RWPE2 (cell line): ENCODE measurements at regions not wholly inside any gene's neighbourhood (a gene's known extent, or its start where the extent isn't known, plus 50 kb on each side); places are given as distances from the start of the nearest gene placed in this dataset.

Experiments used
- ATAC-seq: fragments of 200-7000 bp; cut with Tn5 transposase; 3 replicates; pipeline ENCODE4 v1.9.1; 2021; ENCODE audit warnings: low read depth
- DNase-seq: peaks from one replicate; pipeline ENCODE4 v3.0.0-alpha.2; 2020; ENCODE audit warnings: low spot score
- H3K27ac ChIP-seq: fragments of 450-650 bp; 2 replicates; pipeline ENCODE4 v1.5.1; 2017; ENCODE audit warnings: mild to moderate bottlenecking; ENCODE audit not compliant: poor library complexity, severe bottlenecking
- H3K27me3 ChIP-seq: fragments of 250-450 bp; sonication (Bioruptor Pico); 2 replicates; pipeline ENCODE4 v1.5.1; 2021; ENCODE audit warnings: mild to moderate bottlenecking, moderate library complexity; ENCODE audit not compliant: insufficient read depth, poor library complexity, severe bottlenecking
- H3K36me3 ChIP-seq: fragments of 250-450 bp; sonication (Bioruptor Pico); 2 replicates; pipeline ENCODE4 v1.5.1; 2020; ENCODE audit warnings: low read depth, mild to moderate bottlenecking, moderate library complexity
- H3K4me1 ChIP-seq: fragments of 250-450 bp; sonication (Bioruptor Pico); 2 replicates; pipeline ENCODE4 v1.5.1; 2021; ENCODE audit warnings: mild to moderate bottlenecking, moderate library complexity; ENCODE audit not compliant: insufficient read depth, poor library complexity, severe bottlenecking
- H3K4me3 ChIP-seq: fragments of 250-450 bp; sonication (Bioruptor Pico); 2 replicates; pipeline ENCODE4 v1.5.1; 2021; ENCODE audit warnings: mild to moderate bottlenecking, moderate library complexity; ENCODE audit not compliant: severe bottlenecking
- H3K9me3 ChIP-seq: fragments of 250-450 bp; sonication (Bioruptor Pico); 2 replicates; pipeline ENCODE4 v1.5.1; 2021; ENCODE audit warnings: mild to moderate bottlenecking, moderate library complexity; ENCODE audit not compliant: severe bottlenecking
- TF ChIP-seq, protein P1 (sequence below): fragments of 450-650 bp; IDR thresholded peaks from one replicate; pipeline ENCODE4 v1.5.1; 2017; ENCODE audit warnings: mild to moderate bottlenecking, moderate library complexity; ENCODE audit not compliant: poor library complexity, severe bottlenecking

DNA sequence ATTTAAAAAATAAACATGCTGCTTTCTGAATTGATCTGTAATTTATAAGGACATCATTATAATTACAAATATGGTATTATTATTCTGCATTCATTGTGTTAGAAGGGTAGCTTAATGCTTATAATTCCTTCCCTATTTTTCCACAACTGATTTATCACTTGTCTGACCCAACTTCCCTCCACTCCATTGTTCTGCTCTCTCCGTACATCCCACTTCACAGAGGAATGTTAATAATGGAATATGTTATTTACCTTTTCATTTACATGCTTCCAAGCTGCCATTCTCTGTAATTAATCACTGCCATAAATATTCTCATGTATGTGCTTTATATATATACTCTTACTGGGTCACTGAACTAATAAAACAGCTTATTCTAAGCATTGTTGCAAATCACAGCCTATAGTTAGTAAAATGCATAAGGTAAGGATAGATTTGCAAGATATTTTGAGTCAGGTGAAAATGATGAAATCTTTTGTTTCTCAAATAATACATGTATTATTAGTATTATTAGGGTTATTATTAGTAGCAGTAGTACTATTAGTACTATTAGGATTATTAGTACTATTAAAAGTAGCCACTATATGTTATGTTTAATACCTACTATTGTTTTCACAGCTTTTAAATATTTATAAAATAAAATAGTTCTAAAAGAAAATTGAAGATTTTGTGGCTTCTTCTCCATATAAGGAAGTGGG lies 70.6 kb upstream of the NEK7 start:
- Histone ChIP-seq H3K9me3 (no peaks in the 10 kb centered on the region), H3K4me3 (no peak overlapping the region)

DNA sequence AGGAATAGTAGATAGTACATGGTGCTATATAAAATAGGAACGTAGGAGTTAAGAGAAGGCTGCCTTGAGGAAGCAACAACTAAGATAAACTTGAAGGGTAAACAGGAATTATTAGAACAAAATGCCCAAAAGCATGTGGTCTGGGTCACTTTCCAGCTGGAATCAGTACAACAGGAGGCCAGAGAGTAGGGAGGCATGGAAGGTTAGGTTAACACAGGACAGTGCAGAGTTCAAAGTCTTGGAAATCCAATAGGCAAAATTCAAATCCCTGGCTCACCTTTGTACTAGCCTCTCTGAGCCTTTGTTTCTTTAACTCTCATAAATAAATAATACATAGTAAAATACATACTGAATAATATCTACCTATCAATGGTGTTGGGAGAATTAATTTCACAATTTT lies 69.0 kb upstream of the NEK7 start:
- H3K27me3 ChIP-seq: no peaks in the 10 kb centered on the region
- no peak for ATAC-seq
- no peak overlapping the region for H3K27ac ChIP-seq
- H3K4me3 ChIP-seq: no peak overlapping the region
- no peaks in the 10 kb centered on the region for H3K36me3 ChIP-seq
- no peak for DNase-seq
- no peaks in the 10 kb centered on the region for H3K9me3 ChIP-seq
- H3K4me1 ChIP-seq: no peaks in the 10 kb centered on the region
- TF ChIP-seq, protein P1, sequence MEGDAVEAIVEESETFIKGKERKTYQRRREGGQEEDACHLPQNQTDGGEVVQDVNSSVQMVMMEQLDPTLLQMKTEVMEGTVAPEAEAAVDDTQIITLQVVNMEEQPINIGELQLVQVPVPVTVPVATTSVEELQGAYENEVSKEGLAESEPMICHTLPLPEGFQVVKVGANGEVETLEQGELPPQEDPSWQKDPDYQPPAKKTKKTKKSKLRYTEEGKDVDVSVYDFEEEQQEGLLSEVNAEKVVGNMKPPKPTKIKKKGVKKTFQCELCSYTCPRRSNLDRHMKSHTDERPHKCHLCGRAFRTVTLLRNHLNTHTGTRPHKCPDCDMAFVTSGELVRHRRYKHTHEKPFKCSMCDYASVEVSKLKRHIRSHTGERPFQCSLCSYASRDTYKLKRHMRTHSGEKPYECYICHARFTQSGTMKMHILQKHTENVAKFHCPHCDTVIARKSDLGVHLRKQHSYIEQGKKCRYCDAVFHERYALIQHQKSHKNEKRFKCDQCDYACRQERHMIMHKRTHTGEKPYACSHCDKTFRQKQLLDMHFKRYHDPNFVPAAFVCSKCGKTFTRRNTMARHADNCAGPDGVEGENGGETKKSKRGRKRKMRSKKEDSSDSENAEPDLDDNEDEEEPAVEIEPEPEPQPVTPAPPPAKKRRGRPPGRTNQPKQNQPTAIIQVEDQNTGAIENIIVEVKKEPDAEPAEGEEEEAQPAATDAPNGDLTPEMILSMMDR: no peak

More for the DNA sequence above, 70.6 kb upstream of the NEK7 start:
- no peak for ATAC-seq
- Histone ChIP-seq H3K27ac (no peak overlapping the region), H3K4me1 (no peaks in the 10 kb centered on the region), H3K36me3 (no peaks in the 10 kb centered on the region), H3K27me3 (no peaks in the 10 kb centered on the region)
- TF ChIP-seq, protein P1: no peak
- DNase-seq: no peak

DNA sequence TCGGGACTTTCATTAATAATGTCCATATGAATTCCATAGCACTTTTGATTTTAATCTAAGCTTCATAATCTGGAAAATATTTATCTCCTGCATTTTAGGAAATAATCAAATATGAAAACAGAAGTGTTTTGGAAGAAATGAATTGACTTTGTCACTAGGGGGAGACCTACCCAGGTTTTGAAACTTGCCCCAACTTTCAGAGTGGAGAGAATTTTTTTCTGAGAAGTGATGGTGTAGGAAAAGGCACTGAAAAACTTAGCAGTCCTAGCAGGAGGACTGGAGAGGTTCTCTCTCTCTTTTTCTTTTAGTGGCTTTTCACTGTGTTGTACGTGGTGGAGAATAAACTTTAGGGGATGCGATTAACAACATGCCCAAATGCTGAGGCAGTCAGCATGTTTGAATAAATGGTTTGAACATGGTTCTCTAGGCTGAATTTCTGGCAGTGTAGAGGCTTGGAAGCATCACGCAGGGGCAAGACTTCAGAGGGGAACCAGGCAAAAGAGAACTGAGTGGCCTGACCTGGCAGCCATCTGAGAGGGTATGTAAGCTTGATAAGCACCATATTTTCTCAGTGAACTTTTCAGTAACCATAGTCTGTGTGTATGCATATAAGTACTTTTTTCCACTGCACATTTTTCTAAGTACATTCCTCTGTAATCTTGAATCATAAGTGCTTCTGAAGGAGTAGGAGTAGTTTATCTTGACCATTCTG lies 68.3 kb upstream of the NEK7 start:
- no peaks in the 10 kb centered on the region for H3K27me3 ChIP-seq
- no peak overlapping the region for H3K4me3 ChIP-seq
- peak; percentile 57; the same call in 1 of the 3 replicates for ATAC-seq
- TF ChIP-seq, protein P1: peak; percentile 87
- H3K4me1 ChIP-seq: no peaks in the 10 kb centered on the region
- no peaks in the 10 kb centered on the region for H3K36me3 ChIP-seq
- no peak for DNase-seq
- no peak overlapping the region for H3K27ac ChIP-seq
- no peaks in the 10 kb centered on the region for H3K9me3 ChIP-seq

DNA sequence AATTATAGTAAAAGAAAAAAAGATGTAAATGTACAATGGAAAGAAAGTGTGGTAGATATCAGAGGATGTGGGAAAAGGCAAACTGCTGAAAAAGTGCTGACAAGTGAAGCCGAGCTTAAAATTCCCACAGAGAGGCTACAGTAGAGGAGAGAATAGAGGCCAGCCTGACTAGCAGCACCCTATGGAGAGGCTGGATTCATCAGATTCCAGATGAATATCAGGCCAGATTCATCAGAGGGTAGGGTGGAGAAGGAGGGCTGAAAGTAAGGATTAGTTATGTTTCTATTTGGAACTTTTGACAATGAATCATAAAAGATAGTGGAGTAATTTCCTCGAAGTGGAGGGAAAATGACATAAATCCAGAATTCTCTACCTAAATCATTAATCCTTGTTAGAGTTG lies 60.4 kb upstream of the NEK7 start:
- no peak overlapping the region for H3K27ac ChIP-seq
- DNase-seq: no peak
- H3K27me3 ChIP-seq: no peaks in the 10 kb centered on the region
- TF ChIP-seq, protein P1: no peak
- H3K4me3 ChIP-seq: no peak overlapping the region
- no peak for ATAC-seq
- no peaks in the 10 kb centered on the region for H3K36me3 ChIP-seq
- H3K4me1 ChIP-seq: no peaks in the 10 kb centered on the region
- H3K9me3 ChIP-seq: no peaks in the 10 kb centered on the region

DNA sequence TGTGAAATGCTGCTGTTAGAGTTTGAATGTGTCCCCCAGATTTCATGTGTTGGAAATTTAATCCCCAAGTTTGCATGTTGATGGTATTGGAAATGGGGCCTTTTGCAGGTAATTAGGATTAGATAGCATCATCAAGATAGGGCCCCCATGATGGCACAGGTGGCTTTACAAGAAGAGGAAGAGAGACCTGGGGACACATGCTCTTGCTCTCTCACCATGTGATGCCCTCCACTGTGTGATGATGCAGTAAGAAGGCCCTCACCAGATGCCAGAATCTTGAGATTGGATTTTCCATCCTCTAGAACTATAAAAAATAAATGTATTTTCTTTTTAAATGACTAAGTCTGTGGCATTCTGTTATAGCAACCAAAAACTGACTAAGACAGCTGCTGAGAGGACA lies 57.0 kb upstream of the NEK7 start:
- Histone ChIP-seq H3K27me3 (no peaks in the 10 kb centered on the region), H3K27ac (no peak overlapping the region), H3K4me1 (no peaks in the 10 kb centered on the region), H3K36me3 (no peaks in the 10 kb centered on the region), H3K9me3 (no peaks in the 10 kb centered on the region), H3K4me3 (no peak overlapping the region)
- ATAC-seq: no peak
- DNase-seq: no peak
- TF ChIP-seq, protein P1: no peak
